ENCODE measurements at regions not wholly inside any gene's neighbourhood (a gene's known extent, or its start where the extent isn't known, plus 50 kb on each side); places are given as distances from the start of the nearest gene placed in this dataset.

- TF ChIP-seq CTCF (IDR thresholded peaks at IDR 0.05) (no peak), ZFX (IDR thresholded peaks at IDR 0.05; ENCODE audit: borderline replicate concordance) (no peak)
Measured at GRCh38 chr6:48891308-48891707, 571.7 kb downstream of the MMUT start.
